ENCODE measurements at regions not wholly inside any gene's neighbourhood (a gene's known extent, or its start where the extent isn't known, plus 50 kb on each side); places are given as distances from the start of the nearest gene placed in this dataset.

GRCh38 chr4:115279330-115279729 lies 165.9 kb upstream of the NDST4 start:
- TF ChIP-seq, protein P1, sequence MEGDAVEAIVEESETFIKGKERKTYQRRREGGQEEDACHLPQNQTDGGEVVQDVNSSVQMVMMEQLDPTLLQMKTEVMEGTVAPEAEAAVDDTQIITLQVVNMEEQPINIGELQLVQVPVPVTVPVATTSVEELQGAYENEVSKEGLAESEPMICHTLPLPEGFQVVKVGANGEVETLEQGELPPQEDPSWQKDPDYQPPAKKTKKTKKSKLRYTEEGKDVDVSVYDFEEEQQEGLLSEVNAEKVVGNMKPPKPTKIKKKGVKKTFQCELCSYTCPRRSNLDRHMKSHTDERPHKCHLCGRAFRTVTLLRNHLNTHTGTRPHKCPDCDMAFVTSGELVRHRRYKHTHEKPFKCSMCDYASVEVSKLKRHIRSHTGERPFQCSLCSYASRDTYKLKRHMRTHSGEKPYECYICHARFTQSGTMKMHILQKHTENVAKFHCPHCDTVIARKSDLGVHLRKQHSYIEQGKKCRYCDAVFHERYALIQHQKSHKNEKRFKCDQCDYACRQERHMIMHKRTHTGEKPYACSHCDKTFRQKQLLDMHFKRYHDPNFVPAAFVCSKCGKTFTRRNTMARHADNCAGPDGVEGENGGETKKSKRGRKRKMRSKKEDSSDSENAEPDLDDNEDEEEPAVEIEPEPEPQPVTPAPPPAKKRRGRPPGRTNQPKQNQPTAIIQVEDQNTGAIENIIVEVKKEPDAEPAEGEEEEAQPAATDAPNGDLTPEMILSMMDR (IDR thresholded peaks at IDR 0.05) = no peak
- TF ChIP-seq POLR2AphosphoS5 (IDR thresholded peaks at IDR 0.05) = no peak

Measured in suprapubic skin (tissue), 3 donors.